GM03348 (cell line): ENCODE measurements at regions not wholly inside any gene's neighbourhood (a gene's known extent, or its start where the extent isn't known, plus 50 kb on each side); places are given as distances from the start of the nearest gene placed in this dataset.

Source experiments
- DNase-seq: peaks from one replicate; pipeline ENCODE4 v3.0.0; 2012; ENCODE audit warnings: low spot score

DNA sequence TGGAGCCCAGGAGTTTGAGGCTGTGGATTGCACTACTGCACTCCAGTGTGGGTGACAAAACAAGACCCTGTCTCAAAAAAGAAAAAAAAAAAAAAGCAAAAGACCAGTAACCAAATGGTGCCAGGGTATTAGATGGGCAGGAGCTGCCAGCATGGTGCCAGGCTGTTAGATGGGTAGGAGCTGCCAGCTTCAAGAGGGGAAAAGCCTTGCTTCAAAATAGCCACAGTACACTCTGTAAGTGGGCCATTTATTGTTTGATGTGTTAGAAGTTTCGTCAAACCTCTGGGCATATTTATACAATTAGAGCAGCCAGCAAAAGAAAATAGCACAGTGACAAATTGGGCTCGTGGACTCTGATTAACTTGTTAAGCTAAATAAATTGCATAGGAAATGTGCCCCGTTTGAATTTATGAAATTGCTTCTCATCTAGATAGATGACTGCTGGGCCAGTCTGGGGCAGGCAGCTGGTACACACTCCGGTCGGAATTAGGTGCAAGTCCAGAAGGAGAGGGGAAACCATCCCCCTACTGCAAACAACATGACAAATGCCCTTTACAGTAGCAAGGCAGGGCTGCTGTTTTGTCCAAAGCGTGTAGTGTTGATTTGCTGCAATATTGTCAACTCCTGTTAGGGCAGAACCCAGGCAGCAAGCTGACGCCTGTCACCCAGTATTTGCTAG lies 126.3 kb upstream of the IRX3 start:
- DNase-seq = no peak

DNA sequence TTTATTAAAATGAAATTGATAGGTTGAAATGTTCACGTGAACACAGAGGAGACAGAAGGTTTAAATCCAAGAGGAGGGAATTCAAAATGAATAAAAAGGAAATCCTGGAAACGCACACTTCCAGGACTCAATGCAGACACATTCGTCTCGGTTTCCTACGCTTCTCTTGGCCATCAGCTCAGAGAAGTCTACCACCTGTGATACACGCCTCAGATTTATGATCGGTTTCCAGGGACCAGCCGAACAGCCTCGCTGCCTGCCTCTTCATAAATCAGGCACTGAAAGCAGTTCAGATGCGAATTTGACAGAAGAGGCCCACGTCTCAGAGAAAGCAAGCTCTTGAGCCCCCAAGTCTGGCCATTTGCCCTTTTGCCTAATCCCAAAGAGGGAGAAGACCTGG lies 125.5 kb upstream of the IRX3 start:
- DNase-seq = no peak

DNA sequence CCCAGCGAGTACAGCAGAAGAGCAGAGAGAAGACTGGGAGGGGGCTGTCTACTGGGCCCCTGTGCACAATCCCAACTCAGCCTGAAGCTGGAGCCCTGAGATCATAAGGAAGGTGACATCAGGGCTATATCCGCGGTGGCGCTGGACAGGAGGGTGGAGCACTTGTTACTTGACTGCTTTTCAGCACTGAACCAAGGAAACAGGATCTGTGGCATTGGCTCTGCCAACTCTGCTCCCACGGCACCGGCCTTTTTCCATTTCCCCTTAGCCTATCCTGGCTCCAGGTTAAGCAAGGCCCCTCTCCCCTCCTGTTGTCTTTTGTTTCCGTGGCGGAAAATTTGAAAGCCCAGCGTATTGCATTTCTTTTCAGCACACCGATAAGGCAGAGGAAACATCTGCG lies 125.0 kb upstream of the IRX3 start:
- DNase-seq = no peak

DNA sequence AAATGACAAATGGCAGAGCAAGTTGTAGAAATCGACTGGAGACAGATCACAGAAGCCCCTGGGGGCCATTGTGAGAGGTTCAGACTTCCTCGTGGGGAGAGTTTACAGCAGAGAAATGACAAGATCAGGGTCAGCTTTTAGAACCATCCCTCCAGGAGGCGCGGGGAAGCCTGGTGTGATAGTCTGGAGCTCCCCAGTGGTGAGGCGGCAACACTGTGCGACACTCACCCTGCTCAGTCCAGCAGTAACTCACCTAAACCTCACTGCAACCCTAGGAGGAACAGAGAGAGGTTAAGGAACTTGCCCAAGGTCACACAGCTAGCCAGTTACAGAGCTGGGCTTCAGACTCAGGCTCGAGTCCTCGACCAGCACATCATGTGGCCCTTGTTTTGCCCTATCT lies 123.4 kb upstream of the IRX3 start:
- no peak for DNase-seq

DNA sequence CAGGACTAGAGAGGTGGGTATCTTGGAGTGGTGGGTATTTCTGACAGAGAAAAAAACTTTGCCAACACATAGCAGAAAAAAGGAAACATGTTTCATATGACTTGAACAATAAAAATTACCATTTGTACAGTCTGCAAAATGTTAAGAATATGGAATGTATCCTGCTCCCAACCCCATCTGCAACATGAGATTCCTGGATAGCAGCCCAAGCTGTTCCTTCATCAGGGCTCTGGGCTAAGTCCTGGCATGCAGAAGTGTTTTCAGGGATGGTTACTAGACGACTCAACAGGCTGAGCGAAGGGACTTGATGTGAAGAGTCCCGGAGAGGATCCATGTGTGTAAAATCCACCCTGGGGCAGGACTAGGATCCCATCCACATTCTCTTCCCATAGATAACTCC lies 121.0 kb upstream of the IRX3 start:
- peak; percentile 83 for DNase-seq

DNA sequence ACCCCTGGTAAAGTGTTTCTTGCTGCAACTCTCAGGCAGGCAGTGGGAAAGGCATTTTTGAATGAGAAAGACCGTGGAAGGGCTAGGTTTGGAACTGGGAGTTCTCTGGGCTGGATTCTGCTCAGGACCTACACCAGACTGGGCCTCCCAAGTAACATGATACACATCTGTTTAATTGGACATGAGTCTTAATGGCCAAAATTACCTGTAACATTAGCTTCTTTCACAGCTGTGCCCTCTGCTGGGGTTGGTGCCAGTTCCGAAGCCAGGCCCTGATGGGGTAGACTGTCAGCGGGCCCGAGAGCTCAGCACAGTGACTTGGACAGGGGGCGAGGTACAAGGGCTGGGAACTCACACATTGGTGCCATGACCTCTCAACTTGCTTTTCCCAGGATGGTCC lies 118.9 kb upstream of the IRX3 start:
- no peak for DNase-seq

DNA sequence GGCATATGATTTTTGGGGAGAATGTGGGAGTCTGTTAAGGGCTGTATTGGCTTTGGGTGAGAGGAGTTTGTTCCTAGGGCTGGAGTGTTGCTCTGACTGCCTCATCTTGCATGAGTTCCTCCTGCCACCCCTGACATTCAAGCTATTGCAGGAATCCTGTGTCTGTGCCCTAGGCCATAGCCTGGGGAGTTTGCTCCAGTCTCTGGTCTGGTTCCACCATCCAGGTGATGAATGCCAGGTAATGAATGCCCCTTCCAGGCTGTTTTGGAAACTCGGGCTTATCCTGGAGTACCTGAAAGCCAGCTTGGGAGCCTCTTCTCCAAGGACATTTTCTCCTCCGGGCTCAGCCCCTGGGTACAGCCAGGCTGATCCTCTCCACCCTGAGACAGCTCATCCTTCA lies 117.0 kb upstream of the IRX3 start:
- no peak for DNase-seq

DNA sequence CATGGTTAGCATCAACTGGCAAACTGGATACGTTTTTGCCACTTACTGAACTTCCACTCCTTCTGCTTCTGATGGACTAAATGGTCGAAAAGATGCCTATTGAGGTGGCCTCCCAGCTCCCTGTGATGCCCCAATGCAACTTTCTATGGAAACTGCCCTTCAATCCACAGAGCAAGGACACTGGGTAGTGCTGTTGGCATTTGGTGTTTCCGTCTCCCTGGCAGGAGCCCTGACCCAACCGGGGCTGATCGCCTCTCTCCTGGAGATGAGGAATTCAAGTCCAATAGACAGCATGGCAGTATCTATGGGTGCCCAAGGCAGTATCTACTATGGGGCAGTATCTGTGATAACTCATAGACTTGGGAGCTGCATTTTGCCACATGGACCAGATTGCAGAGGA lies 116.3 kb upstream of the IRX3 start:
- no peak for DNase-seq

DNA sequence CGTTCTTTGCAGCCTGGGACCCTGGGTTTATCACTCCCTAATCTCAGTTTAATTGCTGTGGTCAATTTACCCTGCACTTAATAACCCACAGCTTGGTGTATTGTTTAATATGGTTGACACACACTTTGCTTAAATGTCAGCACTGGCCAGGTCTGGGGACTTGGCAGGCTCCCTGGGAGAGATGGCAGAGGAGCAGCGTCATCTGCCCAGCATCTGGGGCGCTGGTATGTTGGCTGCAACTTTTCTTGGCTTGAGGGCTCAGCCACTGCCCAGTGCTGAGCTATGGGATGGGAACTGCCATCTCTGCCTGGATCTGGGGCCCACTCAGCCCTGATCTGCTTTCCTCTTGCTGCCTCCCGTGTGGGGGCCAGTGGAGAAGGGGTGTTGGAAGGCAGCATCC lies 115.7 kb upstream of the IRX3 start:
- peak; percentile 83 for DNase-seq

DNA sequence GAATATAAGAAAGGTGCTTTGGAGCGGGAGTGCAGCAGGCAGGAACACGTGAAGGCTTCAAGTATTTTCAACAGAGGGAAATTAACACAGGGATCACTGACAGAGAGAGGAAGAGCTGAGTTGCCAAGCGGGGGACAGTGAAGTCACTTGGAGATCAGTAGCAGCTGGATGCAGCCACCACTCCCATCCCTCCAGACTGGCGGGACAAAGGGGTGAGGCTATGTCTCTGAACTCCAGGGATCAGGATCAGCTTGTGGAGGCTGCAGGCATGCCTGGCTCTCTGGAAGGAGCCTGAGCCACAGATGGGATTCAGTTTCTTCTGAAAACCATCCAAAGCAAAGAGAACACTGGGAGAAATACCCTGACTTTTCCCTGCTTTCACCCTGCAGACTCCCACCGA lies 113.7 kb upstream of the IRX3 start:
- no peak for DNase-seq

DNA sequence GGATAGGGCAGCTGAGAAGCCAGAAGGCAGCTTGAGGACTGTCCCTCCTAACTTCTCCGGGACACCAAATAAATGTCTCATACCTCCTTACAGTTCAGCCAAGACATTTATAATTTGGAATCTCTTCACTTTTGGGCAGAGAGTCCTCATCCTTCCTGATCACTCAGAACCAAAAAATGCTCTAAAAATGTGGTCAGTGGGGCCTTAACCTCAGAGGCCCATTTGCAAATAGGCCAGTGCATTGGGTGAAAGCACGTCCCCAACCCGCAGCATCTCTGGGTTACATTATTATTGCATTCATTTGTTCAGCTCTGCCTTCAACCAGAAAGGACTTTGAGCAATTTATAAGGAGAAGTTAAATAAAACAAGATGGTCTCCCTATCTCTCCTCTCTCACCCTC lies 112.4 kb upstream of the IRX3 start:
- no peak for DNase-seq

DNA sequence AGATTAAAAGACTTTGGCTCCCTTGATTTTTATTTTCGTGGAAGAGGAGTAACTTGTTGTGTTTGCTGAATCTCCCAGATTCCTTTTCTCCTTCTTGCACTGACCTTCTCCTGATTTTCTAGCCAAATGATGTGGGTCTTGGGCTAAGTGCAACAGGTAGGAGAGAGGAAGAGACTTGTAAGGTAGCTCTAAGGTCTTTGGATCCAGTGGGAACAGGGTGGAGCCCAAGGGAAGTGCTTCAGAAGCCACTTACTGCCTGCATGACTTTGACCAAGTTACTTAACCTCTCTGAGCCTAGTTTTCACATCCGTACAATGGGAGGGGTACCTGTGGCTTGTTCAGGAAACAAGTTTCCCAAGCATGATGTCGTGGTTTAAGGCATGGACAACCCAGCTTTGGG lies 111.3 kb upstream of the IRX3 start:
- DNase-seq = no peak

DNA sequence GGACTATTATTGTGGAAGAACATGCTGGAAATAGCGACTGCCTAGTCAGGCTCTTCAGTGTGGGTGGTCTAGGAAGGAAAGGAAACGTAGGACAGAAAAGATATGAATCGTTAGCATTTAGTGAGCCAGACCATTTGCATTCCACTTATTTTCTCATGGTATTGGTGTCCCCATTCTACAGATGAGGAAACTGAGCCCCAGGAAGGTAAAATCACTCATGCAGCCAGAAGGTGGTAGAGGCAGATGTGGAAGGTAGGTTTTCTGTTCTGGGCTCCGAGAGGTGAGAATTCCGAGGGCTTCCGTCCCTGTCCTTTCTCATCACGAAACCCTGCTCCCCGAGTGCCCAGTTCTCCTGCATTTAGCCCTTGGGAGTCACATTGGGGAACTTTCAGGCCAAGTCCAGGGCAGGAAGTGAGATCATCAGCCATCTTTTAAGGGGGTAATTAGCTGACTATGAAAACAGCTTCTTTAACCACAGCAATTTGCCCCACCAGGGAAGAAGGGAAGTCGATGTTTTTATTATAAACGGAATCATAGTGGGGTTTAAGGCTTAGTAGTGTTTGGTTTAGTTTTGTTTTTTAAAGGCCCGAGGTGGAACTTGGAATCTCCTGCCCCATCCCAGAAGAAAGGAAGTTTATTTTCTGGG lies 110.7 kb upstream of the IRX3 start:
- DNase-seq = no peak

DNA sequence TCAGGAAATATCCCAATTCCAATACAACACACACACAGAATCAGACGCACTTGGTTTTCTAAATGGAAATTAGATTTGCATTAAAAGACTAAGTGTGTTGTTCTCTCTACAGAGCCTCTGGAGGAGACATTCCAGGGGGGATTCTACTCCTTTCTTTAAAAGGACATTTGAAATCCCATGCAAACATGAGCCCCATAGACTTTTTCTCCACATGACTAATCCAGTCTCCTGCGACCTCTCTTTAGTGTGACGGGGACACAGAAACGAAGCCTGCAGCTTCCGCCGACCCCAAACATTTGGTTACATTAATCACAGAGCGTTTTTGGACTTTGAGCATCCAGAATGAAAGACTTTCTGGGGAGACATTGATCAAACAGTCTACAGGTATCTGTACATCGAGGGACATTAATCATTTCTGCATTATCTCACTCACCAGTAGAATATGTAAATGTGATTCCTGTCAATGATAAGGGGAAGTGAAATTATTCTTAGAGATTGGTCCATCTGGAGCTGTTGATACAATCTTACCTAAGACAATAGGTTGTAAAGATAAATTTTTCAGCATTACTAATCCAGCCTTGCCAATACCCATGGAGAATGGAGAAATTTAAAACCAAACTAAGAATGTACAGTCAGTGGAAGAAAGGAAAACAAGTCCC lies 103.4 kb upstream of the IRX3 start:
- no peak for DNase-seq

DNA sequence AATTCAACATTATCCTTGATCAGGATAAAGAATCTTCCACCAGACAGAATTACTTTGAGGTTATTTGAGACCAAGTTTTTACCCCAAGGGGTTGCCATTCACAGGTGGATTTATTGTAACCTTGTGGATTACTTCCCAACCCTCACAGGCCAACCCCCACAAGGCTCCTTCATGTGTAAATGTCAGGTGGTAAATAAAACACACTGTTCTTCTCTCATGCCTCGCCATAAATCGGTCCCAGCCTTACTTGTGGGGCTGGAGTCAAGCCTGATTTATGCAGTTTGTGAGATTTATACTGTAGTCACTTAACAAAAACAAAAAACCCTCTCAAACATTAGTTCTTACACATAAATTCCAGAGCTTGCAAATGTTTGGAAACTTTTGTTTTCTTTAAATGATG lies 98.6 kb upstream of the IRX3 start:
- no peak for DNase-seq

DNA sequence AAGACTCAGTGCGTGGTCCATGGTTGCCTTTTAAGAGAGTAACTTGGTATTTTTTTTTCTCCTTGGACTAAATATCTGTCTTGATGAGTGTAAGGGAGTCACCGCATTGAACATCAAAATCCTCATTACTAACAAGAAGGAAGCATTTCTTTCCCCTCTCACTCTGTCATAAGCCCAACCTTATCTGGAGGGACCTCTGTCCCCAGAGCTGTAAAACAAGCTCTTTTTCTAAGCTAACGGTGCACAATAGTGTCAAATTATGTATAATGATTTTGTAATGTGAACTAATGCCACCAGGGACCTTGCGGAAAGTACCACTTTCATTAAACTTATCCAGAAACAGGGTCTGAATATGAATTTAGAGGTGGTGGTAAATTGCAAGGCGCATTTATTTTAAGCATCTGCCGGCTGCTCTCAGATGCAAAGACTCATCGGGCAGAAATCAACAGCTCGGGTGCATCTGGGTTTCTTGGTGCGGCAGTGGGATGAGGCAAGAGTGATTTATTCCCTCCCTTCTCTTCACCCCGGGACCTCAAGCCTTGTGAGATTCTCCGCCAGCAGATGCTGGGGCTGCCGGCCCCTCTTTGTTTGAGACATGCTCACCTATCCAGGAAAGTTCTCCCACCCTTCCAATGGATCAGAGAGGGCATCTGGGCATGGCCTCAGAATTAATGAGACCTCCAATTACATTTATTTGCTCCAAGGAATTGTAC lies 95.2 kb upstream of the IRX3 start:
- no peak for DNase-seq

DNA sequence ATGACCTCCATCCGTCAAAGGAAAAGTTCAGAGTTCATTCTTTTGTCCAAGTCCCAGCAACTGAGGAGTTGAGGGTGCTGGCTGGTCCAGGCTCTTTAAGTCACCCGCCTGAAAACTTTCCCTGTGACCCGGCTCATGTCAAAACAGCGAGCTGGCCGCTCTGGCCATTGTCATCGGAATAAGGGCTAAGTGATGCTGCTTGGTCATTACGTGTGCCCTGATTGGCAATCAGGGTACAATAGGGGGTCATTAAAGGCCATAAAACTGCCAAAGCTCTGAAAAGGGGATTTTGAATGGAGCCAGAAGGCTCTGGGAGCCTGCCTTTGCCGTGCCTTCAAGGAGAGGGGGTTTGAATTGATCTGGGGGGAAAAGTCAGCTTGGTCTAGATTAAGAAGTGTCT lies 88.5 kb upstream of the IRX3 start:
- no peak for DNase-seq

DNA sequence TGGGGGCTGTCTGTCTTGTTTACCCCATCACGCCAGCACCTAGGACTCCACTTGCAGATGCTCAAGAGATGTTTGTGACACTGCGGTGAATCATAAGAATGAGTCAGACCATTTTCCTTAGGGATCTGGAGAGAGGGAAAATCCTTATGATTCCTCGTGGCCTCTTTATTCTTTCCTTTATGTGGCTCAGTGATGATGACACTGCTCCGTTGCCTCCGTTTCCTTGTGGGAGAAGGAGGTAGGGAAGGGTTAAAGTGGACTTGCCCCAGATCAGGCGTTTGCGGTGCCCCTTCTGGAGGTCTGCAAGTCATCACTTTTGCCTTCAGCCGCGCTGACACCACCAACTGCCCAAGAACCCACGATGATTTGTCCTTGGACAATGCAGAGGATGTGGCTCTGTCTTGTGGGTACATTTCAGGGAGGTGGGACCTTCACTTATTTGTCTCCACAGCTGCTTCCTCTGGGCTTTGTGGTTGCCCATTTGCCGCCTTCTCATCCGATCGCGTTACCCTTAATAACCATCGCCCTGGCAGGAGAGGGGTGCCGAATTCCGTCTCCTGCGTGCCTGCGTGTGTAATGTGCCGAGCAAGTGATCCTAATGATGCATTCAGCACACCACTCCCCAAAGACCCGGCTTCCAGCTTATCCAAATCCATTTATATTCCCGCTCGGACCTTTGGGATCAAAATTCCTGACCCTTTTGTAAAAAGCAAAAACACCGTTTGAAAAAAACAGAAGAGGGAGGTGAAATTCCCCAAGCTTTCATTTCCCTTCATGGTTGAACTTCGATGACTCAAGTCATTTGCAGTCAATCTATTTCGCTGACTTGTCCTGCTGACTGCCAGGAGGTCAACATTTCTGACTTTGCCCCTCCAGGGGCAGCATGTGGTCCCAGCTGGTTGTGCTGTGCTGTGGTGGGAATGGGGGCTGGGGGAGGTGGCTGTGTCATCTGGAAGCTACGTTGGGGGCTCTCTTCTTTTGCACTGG lies 87.2 kb upstream of the IRX3 start:
- DNase-seq = peak; percentile 82

DNA sequence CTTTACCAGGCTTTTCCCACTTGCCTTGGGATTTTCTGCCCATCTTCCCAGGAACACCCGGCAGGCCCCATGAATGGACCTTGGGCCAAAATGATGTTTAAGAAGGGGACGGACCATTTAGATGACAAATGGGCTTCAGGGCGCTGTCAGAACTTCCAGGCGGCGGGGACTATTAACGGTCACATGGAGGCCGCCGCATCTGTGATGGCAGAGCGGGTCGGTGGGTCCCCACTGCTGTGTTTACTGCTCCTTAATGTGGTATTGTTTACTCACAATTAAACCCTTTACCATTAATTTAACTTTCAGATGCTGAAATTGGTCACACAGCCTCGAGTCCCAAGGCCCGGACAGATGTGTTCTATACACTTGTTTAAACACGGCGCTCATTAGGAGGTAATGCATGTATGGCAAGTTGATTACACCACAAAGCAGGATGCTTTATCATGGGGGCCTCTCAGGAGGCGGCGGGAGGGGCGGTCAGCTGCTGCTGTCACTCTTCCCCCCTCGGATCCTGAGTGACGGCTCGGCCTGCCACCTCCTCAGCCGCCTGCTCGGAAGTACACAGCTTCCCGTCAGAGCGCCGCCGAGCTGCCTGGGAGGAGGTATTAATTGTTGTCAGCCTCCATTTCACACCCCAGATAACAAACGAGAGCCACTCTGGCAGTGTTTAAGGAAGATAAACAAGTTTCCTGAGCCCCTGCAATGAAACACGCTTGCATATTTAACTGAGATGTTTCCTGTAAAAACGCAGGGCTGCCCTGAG lies 83.9 kb upstream of the IRX3 start:
- no peak for DNase-seq

DNA sequence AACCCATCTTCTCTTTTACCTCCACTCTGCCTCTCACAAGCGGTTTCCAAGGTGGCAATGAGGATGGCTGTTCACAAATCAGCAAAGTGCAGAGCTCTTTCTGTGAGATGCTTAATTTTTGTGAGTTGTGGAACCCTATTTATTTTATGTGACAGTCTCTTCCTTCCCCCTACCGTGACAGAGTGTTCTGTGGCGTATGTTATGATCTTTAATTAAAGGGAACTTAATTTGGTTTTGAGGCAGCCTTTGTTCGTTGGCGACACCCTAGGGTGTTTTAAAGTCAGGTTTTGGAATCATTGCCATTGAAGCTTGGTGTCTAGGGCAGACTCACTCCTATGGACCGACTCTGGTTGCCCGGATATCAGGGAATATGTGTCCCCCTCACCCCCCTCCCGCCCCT lies 83.3 kb upstream of the IRX3 start:
- no peak for DNase-seq

DNA sequence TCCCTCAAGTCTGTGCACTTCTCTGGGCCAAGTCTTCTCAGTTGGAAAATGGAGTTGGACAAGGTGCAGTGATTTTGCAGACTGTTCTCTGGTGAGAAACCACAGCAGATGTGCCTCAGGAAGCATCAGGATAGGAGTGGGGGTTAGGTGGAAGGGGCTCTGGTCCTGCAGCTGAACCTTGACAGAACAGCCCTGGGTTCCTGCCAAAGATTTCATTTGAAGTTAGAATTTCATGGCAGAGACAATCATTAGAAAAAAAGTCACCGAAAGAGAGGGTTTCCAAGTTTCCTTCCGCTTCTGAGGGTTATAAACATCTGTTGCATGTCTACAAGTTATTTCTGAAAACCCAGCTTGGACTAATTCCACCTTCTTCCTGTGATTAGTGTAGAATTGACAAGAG lies 80.4 kb upstream of the IRX3 start:
- no peak for DNase-seq
